NCI-H774 (cell line): ENCODE measurements at regions not wholly inside any gene's neighbourhood (a gene's known extent, or its start where the extent isn't known, plus 50 kb on each side); places are given as distances from the start of the nearest gene placed in this dataset.
A peak's percentile ranks its signal among the peaks of the same experiment; 100 is the strongest.

Experiments used
- DNase-seq: peaks from one replicate; lab custom pipeline; 2025; lab: John Stamatoyannopoulos, UW

- DNase-seq = no peak
These were observed 204.1 kb downstream of the BCOR start for GRCh38 chrX:39893417-39894338.

- DNase-seq = no peak
These were observed 203.1 kb downstream of the BCOR start for GRCh38 chrX:39894683-39895082.

DNA sequence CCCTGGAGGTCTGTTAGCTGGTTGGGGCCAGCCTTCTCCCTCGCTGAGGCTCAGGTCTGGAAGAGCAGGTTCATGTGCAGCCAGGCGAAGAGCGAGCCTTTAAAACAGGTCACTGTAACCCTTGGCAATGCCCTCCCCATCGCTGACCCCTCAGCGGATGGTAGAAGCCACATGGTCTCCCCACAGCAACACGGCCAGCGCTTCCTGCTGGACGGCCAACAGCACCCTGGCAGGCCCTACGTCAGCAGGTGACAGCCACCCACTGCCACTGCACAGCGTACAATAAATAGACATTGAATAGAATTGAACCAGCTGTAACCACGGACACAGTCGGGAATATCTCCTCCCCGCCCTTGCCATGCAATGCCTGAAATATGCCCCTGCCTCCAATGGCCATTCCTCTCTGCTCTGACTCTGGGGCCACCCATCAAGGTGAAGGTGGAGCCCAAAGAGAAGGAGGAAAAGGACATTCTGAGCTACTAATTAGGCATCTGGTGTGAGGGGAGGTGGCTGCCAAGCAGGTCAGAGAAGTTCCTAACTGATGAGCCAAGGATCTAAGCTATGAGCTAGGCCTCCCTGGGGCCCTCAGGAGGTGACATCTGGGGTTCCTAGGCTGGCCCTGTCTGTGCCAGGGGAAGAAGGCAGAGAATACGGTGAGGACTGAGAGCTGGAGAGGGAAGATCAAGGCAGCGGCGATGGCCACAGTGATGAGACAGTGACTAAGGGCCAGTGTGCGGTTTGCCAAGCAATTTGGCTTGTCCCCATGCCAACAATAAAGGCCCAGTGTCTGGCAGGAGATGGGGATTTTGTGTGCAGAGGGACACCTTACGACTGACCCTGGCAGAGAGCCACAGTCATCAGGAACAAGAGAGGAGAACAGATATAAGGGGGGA lies 202.3 kb downstream of the BCOR start:
- DNase-seq = peak; percentile 41

DNA sequence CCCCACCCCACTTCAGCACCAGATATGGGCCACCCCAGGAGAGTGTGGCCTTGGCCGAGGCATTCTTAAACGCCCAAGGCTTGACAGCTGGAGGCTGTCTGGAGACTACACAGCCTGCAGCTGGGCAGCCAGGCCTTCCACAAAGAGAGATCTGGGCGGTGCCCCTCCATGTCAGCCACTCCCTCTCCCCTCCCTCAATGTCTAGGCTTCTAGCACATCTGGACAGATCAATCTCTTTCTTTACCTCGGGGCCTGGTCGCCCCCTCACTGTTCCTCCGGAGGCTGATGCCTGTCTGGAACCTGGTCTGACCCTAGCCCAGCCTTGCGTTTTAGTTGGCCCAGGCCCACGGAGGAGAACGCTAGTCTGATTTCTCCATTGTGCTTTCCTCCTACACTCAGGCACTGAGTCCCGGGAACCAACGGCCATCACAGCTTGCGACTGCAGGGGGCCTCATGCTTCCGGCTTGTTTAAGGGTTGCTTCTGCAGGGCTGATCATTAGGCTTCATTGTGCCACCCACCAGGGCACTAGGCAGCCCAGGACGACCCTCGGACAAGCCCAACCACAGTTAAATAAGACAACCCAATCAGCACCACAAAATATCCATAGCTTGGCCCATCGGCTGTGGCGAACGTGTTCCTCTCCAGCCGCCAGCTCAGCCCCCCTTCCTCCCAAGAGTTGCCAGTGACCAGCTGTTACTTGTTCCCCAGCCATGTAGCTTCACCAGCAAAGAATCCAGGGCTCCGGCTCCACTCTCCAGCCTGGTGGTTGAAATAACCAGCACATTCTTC lies 200.6 kb downstream of the BCOR start:
- DNase-seq = no peak

GRCh38 chrX:39897741-39898097 lies 200.0 kb downstream of the BCOR start:
- no peak for DNase-seq

DNA sequence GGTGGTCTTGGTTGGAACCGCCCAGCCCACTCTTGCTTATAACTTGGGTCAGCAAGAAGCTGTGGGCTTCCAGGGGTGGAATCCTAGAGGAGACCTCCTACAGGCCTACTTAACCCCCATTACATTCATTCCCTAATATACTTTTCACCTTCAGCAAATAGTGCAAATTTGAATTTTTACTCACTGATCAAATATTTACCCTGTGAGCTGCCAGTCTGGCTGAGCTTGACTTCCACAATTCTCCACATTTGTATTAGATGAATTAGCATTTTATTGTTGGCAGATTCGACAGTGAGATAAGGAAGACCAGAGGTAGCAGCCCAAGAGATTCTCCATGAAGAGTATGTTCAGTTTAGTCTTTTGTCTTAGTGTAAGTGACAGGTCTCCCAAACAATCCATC lies 199.6 kb downstream of the BCOR start:
- DNase-seq = no peak

GRCh38 chrX:39899059-39899458 lies 198.7 kb downstream of the BCOR start:
- no peak for DNase-seq

DNA sequence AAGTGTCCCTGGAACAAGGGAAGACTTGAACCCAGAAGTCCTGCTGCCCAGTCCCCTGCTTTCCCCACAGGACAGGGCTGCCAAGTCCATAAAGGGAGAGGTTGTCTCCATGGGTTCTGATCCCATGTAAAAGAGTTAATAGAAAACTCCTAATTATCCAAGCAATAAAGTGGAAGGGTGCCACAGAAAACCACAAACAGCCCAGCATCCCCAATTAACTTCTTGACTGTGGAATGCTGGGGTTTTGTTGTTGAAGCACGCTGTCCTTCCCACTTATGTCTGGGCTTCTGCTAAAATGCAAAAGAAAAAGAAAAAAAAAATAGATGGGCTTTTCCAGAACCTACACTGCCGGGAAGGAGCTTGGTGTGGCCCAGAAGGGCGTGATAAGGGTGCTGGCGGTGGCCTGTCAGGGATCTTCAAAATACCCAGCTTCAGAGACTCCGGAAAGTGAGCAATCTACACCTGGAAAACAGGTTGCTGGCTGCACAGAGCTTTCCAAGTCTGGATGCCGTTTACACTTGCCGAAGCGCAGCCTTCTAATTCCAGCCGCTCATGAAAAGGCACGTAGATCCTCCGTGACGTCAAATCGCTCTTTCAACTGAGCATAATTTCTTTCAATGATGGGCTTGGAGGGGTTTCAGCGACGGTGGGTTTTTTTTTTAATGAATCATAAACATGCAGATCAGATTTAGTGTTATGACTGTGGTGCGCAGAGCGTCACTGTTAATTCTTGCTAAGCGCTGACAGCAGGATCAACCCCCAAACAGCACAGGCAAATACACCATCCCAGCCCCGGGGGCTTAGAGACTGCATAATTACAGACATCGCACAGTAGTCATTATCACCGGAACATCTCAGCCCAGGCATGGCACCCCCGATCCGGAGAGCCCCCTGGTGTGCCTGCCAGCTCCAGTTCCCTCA lies 197.6 kb downstream of the BCOR start:
- no peak for DNase-seq

DNA sequence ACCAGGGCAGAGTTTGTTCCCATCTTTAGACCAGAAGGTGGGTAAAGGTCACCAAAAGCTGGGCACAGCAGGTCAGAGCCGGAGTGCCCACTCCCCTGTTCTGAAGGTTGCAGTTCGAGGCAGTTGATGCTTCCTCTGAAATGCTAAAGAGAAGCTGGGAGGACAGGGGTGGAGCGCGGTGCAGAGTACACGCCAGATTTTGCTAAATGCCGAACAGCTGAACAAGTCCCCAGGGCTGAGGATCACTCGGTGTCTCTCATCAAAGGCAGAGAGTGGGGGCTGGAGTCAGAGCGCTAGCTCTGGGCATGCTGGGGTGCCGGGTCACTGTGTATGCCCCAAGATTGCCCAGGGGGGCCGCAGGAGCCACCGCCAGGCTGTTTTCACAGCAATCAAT lies 197.0 kb downstream of the BCOR start:
- DNase-seq = no peak

DNA sequence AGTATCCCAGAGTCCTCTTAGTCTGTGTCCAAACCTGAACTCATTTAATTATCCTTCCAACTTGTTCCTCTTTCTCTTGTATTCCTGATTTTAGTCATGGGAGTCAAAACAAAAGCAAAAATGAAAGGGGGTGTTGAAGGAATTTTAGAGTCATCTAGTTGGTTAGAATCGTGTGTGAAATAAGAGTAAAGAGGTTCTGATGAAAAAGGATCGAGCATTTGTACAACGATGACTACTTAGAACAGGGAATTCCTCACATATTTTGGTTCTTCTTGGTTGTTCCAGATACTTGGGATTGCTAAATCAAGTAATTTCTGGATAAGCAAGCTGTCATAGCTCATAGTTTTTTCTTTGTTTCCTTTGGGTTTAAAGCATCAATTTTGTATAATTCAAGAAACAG lies 194.4 kb downstream of the BCOR start:
- no peak for DNase-seq

GRCh38 chrX:39903937-39904336 lies 193.8 kb downstream of the BCOR start:
- no peak for DNase-seq

DNA sequence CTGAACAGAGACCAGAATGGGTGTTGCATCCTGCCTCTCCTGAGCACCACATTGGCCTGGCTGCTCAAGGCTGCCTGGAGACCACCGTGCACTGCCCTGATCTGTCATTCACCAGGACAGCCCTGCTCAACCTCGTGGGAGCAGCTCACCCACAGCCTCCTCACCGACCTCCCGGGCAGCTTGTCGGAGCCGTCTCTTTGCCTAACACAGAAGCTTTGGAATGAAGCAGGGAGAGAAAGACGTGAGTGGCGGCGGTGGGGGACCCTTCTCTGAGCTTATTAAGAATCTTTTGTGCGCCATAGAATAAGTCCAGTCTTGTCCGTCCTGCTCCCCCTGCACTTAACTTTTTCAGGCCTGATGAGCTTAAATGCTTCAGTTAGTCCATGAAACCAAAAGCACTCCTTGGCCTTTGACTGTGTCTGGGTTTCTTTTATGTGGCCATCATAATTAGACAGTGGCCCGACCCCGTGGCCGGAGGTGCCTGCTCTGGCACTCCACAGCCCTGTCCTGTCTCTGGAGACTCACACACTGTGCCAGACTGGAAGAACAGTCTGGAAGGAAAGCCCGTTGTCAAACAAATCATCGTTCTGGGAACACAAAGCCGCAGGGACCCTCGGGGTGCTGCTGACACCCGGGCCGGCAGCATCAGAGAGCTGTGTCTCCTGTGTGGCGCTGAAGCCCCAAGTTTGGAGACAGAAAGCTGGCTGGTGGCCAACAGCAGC lies 192.8 kb downstream of the BCOR start:
- DNase-seq = no peak

DNA sequence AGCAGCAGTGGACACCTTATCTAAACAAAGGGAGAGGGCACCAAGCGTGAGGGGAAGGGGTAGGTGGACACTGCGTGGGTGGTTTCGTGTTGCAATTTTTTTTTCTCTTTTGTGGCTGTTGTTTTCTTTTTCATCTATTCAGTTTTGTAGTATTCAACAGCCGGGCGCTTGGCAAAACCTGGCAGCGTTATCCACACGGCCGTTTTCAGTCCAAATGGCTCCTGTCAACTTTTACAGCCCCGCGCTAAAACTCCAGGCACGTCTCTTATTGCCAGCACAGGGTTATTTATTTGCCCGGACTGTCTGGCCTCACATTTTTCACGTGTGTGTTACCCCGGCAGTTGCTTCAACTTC lies 192.2 kb downstream of the BCOR start:
- no peak for DNase-seq

GRCh38 chrX:39905946-39906345 lies 191.8 kb downstream of the BCOR start:
- no peak for DNase-seq

DNA sequence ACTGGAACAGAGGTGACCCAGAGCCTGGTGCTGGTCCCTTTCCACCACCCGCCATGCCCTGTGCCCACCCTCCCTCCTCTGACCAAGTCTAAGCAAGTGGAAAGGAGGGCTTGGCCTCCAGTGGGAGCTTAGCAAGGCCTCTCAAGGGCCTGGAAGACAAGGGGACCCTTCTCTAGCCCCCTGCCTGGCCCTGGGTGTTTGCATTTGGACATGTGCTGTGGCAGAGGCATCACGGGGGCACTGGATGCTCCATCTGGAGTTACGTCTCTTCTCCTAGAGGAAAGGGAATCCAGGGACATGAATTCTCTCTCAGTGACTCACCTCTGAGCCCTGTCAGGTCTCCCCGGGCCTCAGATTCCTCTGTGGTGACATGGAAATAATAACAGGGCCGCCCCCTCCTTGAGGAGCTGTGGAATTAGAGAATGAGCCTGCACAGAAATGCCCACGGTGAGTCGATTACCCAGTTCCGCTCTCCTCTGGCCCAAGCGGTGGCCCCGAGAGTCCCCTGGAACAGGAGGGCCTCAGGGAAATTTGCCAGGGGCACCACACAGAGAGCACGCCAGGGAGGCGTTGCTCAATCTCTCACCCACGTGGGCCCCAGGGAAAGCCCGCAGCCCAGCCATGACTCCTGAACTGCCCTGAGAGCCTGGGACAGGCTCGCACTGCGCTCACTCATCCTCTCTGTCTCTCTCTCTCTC lies 189.6 kb downstream of the BCOR start:
- no peak for DNase-seq

DNA sequence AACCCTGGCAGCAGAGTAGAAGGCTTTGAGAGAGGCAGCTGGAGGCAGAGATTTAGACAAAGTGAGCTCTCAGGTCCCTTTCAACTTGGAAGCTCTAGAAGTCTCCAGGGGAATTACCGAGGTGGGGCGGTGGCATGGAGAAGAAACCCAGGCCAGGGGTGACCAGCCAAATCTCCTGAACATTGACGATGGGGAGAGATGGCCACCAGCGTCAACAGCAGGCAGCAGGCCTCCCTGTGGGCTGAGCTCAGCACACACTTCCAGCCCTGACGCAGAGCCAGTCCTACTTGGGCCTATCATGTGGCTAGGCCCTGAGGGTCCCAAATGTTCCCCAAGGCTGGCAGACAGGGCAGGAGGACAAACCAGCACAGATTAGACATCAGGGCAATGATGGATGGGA lies 187.8 kb downstream of the BCOR start:
- no peak for DNase-seq

DNA sequence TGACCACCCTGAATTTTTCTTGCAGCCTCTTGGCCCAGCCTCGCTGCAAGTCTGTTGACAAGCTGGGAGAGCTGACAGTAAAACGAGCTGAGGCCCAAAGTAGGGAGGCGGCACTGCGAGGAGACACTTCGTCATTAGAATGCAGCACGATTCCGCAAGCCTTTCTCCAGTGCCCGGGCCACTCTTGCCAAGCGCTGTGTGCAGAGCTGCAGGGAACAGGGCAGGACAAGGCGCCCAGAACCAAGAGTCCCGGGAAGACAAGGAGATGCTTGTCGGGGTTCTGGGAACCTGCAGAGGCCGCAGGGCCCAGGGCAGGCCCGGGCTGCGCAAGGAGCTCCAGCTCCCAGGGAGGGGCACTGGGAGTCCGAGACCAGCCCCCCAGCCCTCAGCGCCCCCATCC lies 187.1 kb downstream of the BCOR start:
- no peak for DNase-seq

DNA sequence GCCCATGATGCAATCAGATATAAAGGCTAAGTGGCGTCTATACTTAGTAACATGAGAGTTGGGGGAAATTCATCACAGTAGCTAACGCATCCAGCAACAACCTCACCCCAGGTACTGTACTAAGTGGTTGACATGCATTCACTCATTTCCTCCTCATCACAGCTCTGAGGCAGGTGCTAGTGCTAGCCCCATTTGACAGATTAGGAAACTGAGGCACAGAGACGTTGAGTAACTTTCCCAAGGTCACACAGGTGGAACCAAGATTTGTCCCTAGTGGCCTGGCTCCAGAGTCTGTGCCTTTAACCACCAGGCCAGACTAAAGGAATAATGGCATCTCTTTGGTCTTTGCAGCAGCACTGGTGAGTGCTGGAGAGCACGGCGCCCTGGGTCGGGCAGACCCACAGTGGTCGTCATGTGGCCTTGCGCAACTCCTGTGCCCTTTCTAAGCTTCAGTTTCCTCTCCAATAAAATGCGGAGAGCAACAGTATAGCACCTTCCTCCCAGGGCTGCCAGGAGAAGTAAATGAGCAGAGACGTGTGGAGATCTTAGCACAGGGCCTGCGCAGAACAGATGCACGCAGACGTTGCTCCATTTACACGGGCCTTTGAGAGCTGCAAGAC lies 186.4 kb downstream of the BCOR start:
- no peak for DNase-seq

GRCh38 chrX:39912126-39912525 lies 185.6 kb downstream of the BCOR start:
- DNase-seq = no peak

DNA sequence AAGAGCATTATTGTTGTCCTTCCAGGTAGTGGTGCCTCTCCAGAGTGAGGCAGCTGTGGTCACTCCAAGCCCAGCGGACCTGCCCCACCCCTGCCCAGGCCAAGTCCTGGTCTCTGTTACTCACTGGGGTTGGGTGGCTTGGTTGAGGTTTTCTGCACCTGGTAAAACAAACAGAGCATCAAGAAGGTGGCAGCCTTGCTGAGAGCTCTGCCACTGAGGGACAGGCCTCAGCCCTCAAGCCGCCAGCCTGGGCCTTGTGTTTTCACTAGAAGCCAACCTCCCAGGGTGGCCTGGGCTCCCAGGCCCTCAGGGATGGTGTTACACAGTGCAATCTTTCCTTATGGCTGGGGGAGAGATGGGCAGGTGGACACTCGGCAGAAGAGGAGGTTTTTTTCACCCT lies 182.7 kb downstream of the BCOR start:
- DNase-seq = no peak
